DND-41 (cell line): ENCODE measurements at regions not wholly inside any gene's neighbourhood (a gene's known extent, or its start where the extent isn't known, plus 50 kb on each side); places are given as distances from the start of the nearest gene placed in this dataset.

ENCODE experiments used
- ATAC-seq: fragments of 200-7000 bp; cut with Tn5 transposase; 3 replicates; pipeline ENCODE4 v1.9.1; 2021; ENCODE audit warnings: low read depth; ENCODE audit not compliant: insufficient read depth
- DNase-seq: peaks from one replicate; pipeline ENCODE4 v3.0.0-alpha.2; 2020
- H2AFZ ChIP-seq: 2 replicates; pipeline ENCODE4 v1.6.0; 2012; ENCODE audit warnings: low read depth, low read length
- H3K27ac ChIP-seq: 2 replicates; pipeline ENCODE4 v1.5.1; 2012; ENCODE audit warnings: low read length, inconsistent platforms
- H3K27me3 ChIP-seq: fragments of 200-600 bp; sonication (generic); 2 replicates; pipeline ENCODE4 v1.6.0; 2012; ENCODE audit warnings: low read length, mild to moderate bottlenecking, inconsistent platforms; ENCODE audit not compliant: insufficient read depth, poor library complexity
- H3K36me3 ChIP-seq: 2 replicates; pipeline ENCODE4 v1.5.1; 2012; ENCODE audit warnings: low read length, inconsistent platforms; ENCODE audit not compliant: insufficient read depth
- H3K4me1 ChIP-seq: 2 replicates; pipeline ENCODE4 v1.5.1; 2012; ENCODE audit warnings: mild to moderate bottlenecking, low read length; ENCODE audit not compliant: insufficient read depth
- H3K4me2 ChIP-seq: 2 replicates; pipeline ENCODE4 v1.6.0; 2012; ENCODE audit warnings: mild to moderate bottlenecking, moderate library complexity, low read length, inconsistent platforms; ENCODE audit not compliant: insufficient read depth
- H3K4me3 ChIP-seq, 2 experiments: fragments of 200-600 bp in 1 of 2; shearing (Covaris generic) in 1 of 2; 2 replicates each; pipeline ENCODE4 v1.5.1; 2012 to 2016; ENCODE audit warnings: inconsistent platforms in 2 of 2, low read length in 2 of 2, mild to moderate bottlenecking in 2 of 2, low read depth in 1 of 2, moderate library complexity in 1 of 2
- H3K79me2 ChIP-seq: 2 replicates; pipeline ENCODE4 v1.6.0; 2012; ENCODE audit warnings: low read length, inconsistent platforms; ENCODE audit not compliant: insufficient read depth
- H3K9ac ChIP-seq: 2 replicates; pipeline ENCODE4 v1.6.0; 2012; ENCODE audit warnings: low read depth, mild to moderate bottlenecking, inconsistent platforms, low read length, moderate library complexity
- H3K9me3 ChIP-seq: 2 replicates; pipeline ENCODE4 v1.5.1; 2012; ENCODE audit warnings: low read length, moderate library complexity, mild to moderate bottlenecking, inconsistent platforms; ENCODE audit not compliant: insufficient read depth, severe bottlenecking
- H4K20me1 ChIP-seq: 2 replicates; pipeline ENCODE4 v1.6.0; 2012; ENCODE audit warnings: low read length; ENCODE audit not compliant: insufficient read depth
- CTCF ChIP-seq: IDR thresholded peaks from 2 replicates; pipeline ENCODE4 v1.5.1; 2012; ENCODE audit warnings: borderline replicate concordance, low read length, moderate library complexity, mild to moderate bottlenecking; ENCODE audit not compliant: poor library complexity, severe bottlenecking; ENCODE audit errors: extremely low read depth
- EZH2 ChIP-seq: IDR thresholded peaks from 3 replicates; pipeline ENCODE4 v1.6.1; 2012; ENCODE audit warnings: borderline replicate concordance, low read depth, mild to moderate bottlenecking, moderate library complexity, low read length, inconsistent platforms; ENCODE audit not compliant: severe bottlenecking

- ATAC-seq (no peak), DNase-seq (no peak)
- Histone ChIP-seq H3K4me1 (no peaks in the 10 kb centered on the region), H3K79me2 (no peaks in the 10 kb centered on the region), H4K20me1 (no peaks in the 10 kb centered on the region), H3K36me3 (no peaks in the 10 kb centered on the region), H3K27me3 (no peaks in the 10 kb centered on the region), H3K9me3 (no peaks in the 10 kb centered on the region), H3K4me2 (no peak overlapping the region), H3K27ac (no peak overlapping the region), H3K9ac (no peak overlapping the region), H3K4me3 (no peak overlapping the region), H2AFZ (no peak overlapping the region)
- TF ChIP-seq EZH2 = no peak
- TF ChIP-seq CTCF = no peak
Measured at GRCh38 chr5:93330506-93330905, 250.5 kb downstream of the NR2F1-AS1 start.

- Histone ChIP-seq H3K4me1 (no peaks in the 10 kb centered on the region), H3K27me3 (no peaks in the 10 kb centered on the region), H4K20me1 (no peaks in the 10 kb centered on the region), H3K4me3 (no peak overlapping the region), H3K4me2 (no peak overlapping the region), H3K9me3 (no peaks in the 10 kb centered on the region), H3K36me3 (no peaks in the 10 kb centered on the region), H3K9ac (no peak overlapping the region), H3K79me2 (no peaks in the 10 kb centered on the region), H3K27ac (no peak overlapping the region), H2AFZ (no peak overlapping the region)
- TF ChIP-seq CTCF = no peak
- TF ChIP-seq EZH2 = no peak
- ATAC-seq (no peak), DNase-seq (no peak)
Measured at GRCh38 chr5:93329756-93330155, 251.3 kb downstream of the NR2F1-AS1 start.

- Histone ChIP-seq H2AFZ (no peak overlapping the region), H3K4me3 (no peak overlapping the region), H3K27me3 (no peaks in the 10 kb centered on the region), H4K20me1 (no peaks in the 10 kb centered on the region), H3K4me1 (no peaks in the 10 kb centered on the region), H3K36me3 (no peaks in the 10 kb centered on the region), H3K9ac (no peak overlapping the region), H3K79me2 (no peaks in the 10 kb centered on the region), H3K27ac (no peak overlapping the region), H3K9me3 (no peaks in the 10 kb centered on the region), H3K4me2 (no peak overlapping the region)
- no peak for ATAC-seq
- DNase-seq = no peak
- TF ChIP-seq EZH2 = no peak
Measured at GRCh38 chr5:93328833-93329232, 252.2 kb downstream of the NR2F1-AS1 start.

GRCh38 chr5:93327605-93328004 is 253.4 kb downstream of the NR2F1-AS1 start:
- no peak for ATAC-seq
- no peaks in the 10 kb centered on the region for H3K9me3 ChIP-seq
- no peak overlapping the region for H3K9ac ChIP-seq
- no peaks in the 10 kb centered on the region for H4K20me1 ChIP-seq
- no peaks in the 10 kb centered on the region for H3K79me2 ChIP-seq
- no peak overlapping the region for H3K27ac ChIP-seq
- no peak for DNase-seq
- TF ChIP-seq EZH2 = no peak
- TF ChIP-seq CTCF = no peak
- H3K27me3 ChIP-seq = no peaks in the 10 kb centered on the region
- no peak overlapping the region for H3K4me2 ChIP-seq
- no peak overlapping the region for H3K4me3 ChIP-seq
- no peaks in the 10 kb centered on the region for H3K4me1 ChIP-seq
- no peak overlapping the region for H2AFZ ChIP-seq
- H3K36me3 ChIP-seq = no peaks in the 10 kb centered on the region
